Hematopoietic multipotent progenitor cell treated with erythropoietin and hydrocortisone succinate and interleukin-3 and kit ligand, for 15 days (in vitro differentiated cells): ENCODE measurements at regions not wholly inside any gene's neighbourhood (a gene's known extent, or its start where the extent isn't known, plus 50 kb on each side); places are given as distances from the start of the nearest gene placed in this dataset.

Source experiments
- DNase-seq: peaks from one replicate; pipeline ENCODE4 v3.0.0-alpha.2; 2015; ENCODE audit warnings: low spot score

GRCh38 chr1:182122256-182122912, 60.9 kb upstream of the ZNF648 start:
- no peak for DNase-seq

DNA sequence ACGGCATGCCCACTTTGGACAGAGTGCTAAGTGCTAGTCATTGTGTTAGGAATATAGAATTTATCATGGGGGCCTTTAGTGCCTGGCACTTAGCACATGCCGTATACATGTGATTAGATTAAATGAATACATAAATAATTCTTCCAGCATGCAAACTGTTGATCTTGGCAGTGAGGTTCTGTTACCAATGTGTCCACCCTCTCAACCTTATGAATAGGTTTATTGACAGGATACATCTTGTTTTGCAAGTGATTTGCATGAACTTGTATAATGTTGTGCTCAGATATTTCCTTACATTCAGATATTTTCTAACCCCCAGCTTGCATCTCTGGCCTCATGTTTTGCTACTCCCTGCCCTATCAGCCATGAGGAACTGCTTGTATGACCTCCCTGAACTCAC, 60.3 kb upstream of the ZNF648 start:
- DNase-seq = no peak

DNA sequence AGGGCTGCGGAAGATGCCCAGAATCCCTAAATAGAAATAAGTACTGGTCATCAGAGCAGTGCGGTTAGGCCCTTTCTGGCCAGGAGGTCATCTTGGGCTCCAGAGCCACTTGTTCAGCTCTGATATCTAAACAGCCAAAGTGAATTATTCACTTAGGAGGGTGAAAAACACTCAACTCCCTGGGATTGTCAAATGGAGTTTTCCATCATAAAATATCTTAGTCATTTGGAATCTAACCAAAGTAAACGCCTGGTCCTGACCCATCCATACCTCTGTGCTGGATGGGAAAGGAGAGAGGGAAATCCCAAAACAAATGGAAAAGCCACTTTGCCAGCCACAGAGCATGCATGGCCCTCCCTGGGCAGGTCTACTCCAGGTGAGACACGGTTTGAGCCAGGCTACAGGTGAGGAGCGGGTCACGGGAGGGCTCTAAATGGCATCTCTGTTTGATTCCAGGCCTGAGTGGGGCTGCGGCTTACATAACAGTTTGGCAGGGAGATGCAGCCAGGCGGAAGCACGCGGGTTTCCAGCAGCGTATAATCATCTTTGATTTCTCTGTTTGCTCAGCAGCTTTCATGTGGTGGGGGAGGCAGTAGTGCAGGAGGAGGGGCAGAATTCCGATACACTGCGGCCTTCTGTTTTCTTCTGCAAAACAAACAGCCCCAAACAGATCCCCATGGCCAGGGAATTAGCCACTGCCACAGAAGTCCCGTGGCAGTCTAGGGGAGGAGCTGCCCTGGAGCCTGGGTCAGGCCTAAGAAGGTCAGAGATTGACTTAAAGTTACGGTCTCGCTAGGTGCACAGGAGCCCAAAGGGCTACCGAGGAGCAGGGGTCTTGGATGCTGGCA, 59.1 kb upstream of the ZNF648 start:
- no peak for DNase-seq

DNA sequence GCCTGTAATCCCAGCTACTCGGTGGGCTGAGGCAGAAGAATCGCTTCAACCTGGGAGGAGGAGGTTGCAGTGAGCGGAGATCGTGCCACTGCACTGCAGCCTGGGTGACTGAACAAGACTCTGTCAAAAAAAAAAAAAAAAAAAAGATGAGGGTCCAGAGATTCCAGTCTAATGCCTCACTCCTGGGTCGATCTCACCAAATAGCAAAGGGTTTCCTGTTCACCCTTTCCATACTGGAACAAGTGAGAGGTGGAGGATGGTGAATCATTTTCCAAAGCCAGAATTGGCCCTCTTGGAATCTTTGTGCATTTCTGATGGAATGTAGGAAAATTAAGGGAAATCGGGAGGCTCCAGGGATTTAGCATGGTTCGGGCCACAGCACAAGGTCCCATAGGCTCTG, 58.1 kb upstream of the ZNF648 start:
- no peak for DNase-seq

GRCh38 chr1:182118851-182119250, 57.3 kb upstream of the ZNF648 start:
- DNase-seq = no peak

DNA sequence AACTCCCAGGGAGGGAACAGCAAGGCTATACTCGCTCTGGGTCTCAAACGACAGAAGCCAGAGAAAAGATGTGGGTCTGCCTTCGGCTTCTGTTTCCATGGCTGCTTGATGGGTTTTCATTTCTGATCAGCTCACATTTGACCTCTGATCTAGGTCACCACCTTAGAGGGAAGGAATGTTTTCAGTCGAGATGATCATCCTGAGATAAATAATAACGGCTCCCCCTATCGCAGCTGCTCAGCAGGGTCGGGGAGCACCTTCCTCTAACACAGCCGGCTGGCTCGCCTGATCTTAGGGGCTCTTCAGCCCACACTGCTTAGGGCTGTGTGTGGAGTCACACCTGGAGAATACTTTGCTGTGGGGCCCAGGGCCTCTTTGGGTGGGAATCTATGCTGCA, 53.1 kb upstream of the ZNF648 start:
- no peak for DNase-seq

GRCh38 chr1:182113879-182114626, 52.5 kb upstream of the ZNF648 start:
- DNase-seq = no peak

- no peak for DNase-seq
Measured at GRCh38 chr1:182111496-182111895, 50.0 kb upstream of the ZNF648 start.
